Cardiac septum (tissue), 1 donor: ENCODE measurements at regions not wholly inside any gene's neighbourhood (a gene's known extent, or its start where the extent isn't known, plus 50 kb on each side); places are given as distances from the start of the nearest gene placed in this dataset.
"Not testable (repeated sequence)": the region's sequence is repeated elsewhere in the genome, so short reads cannot be mapped to it uniquely, and the experiment has no call there.

ENCODE experiments used
- DNase-seq: peaks from one replicate; pipeline ENCODE4 v3.0.0-alpha.2; 2020; ENCODE audit warnings: low spot score
- intact Hi-C: fragments of 100-400 bp; cut with DNase I; formaldehyde crosslinking; loops from one replicate; pipeline ENCODE4 v1.14.0; 2022
- donor health status: DM: no; HTN: no; CAD: no.

GRCh38 chr2:228615496-228615895 is 434.0 kb upstream of the SPHKAP start:
- DNase-seq = no peak
- intact Hi-C loops = no loop called here

GRCh38 chr2:228614741-228615140 is 433.3 kb upstream of the SPHKAP start:
- DNase-seq = no peak
- intact Hi-C loops = no loop called here

DNA sequence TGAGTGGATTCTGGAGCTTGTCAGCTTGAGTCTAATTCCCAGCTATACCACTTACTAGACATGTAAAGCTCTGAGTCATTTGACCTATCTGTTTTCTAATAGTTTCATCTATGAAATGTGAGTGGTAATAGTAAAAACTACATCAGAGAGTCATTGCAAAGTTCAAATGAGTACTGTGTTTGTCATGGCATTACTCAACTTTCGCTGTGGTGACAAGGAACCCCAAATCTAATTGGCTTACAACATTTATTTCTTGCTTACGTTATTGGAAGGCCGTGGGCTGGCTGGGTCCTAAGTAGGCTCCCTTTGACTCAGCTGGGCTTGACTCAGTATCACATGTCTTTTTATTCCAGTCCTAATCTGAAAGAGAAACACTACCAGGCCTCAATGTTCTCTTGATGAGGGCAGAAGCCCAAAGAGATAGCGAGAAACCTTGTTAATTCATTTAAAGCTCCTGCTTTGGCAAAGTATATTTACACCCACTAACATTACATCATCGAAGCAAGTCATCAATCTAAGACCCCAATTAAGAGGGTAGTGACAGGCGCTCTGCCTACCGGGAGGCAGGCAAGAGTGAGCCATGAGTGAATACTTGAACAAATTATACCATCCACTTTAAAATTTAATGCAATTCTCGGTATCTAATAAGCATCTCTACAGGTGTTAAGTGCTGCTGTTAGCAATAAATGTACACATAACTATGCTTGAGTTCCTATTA is 431.8 kb upstream of the SPHKAP start:
- DNase-seq = no peak
- intact Hi-C loops = no loop called here

DNA sequence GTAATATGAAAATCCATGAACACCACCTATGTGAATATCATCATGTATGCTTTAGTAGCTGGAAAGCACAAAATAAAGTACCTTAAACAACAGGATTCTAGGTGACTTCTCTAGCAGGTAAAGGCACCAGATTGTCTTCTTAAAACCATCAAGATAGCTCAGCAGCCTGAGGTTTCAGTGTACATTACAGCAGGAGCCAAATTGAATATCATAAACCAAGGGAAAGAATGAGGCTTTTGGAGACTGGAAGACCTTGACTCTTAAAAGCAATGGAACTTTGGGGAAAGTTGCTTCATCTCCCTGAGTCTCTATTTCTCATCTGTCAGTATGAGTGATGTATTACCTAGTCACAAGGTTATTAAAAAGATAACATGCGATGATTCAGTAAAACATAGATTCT is 429.7 kb upstream of the SPHKAP start:
- intact Hi-C loops = no loop called here
- DNase-seq = no peak

- intact Hi-C loops = no loop called here
- DNase-seq = no peak
Measured at GRCh38 chr2:228602288-228602687, 420.8 kb upstream of the SPHKAP start.

DNA sequence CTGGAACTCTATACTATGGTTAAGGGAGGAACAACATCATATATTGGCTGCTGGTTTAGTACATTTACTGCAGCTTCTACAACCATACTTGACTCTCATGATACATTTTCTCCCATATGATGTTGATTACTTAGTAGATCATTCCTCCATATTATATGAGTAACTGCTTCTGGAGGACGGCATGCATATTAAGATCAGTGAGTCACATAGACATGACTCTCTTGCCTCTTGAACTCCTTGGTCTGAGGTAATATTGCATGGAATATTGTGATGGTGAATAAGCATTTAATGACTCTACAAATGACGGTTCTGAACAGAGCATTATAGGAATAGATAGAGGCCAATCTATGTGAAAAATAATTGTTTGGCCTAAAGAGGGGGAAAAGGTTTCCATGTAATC is 418.8 kb upstream of the SPHKAP start:
- no peak for DNase-seq
- intact Hi-C loops = no loop called here

GRCh38 chr2:228599781-228600180 is 418.3 kb upstream of the SPHKAP start:
- intact Hi-C loops = no loop called here
- DNase-seq = no peak

- intact Hi-C loops = no loop called here
- DNase-seq = no peak
Measured at GRCh38 chr2:228599297-228599696, 417.8 kb upstream of the SPHKAP start.

GRCh38 chr2:228597032-228597431 is 415.5 kb upstream of the SPHKAP start:
- intact Hi-C loops = no loop called here
- DNase-seq = no peak

DNA sequence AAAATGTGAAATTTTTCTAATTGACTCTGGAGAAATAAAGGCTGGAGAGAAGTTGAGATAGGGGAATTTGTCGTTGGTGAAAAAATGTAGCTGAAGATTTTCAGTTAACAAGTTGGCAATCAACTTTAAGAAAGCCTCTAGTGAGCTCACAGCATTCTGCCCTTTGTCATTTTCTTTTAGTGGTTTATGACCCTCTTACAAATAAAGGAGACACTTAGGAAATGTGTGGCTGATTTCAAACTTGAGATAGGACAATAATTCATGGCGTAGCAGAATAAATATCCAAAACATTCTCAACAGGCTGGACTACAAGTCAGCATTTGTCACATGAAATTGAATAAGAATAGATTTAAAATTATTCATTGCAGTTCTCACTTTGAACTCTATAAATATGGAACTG is 412.5 kb upstream of the SPHKAP start:
- DNase-seq = no peak
- intact Hi-C loops = no loop called here

GRCh38 chr2:228592925-228593324 is 411.4 kb upstream of the SPHKAP start:
- intact Hi-C loops = no loop called here
- DNase-seq = no peak

DNA sequence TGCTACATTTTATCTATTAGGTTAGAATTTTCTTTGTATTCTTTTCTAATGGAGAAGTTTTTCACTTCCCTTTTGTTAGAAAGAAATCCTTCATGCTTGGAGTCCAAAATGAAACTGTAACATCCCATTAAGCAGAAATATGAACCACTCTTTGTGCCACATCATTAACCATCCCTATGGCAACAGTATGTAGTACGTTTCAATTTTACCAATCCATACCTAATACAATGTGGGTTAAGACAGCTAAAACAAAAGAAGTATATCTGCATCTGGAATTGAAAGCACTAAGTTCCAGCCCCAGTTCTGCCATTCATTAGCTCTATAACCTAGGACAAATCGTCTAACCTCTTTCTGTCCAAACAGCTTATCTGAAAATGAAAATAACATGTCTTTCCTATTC is 409.2 kb upstream of the SPHKAP start:
- intact Hi-C loops = no loop called here
- no peak for DNase-seq

DNA sequence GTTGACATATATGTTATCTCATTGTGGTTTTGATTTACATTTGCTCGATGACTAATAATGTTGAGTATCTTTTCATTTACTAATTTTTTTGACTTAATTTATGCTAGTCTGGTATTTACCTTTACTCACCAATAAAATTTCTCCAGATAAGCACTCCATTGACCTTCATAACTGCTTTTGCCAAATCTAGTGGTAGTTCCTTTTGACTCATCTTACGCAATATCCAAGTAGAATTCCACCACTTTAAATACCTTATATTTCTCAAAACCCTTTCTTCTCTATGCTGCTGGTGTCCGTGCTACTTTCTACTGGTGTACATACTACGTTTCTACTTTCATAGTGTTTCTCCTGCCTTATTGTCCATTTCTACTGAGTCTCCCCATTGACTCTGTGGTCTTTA is 407.6 kb upstream of the SPHKAP start:
- no peak for DNase-seq
- intact Hi-C loops = no loop called here

- no peak for DNase-seq
- intact Hi-C loops = no loop called here
Measured at GRCh38 chr2:228581731-228582130, 400.2 kb upstream of the SPHKAP start.

GRCh38 chr2:228575897-228576296 is 394.4 kb upstream of the SPHKAP start:
- intact Hi-C loops = no loop called here
- no peak for DNase-seq

GRCh38 chr2:228568275-228568674 is 386.8 kb upstream of the SPHKAP start:
- intact Hi-C loops, DNase-seq: not testable (repeated sequence)

- DNase-seq = no peak
- intact Hi-C loops = no loop called here
Measured at GRCh38 chr2:228561816-228562215, 380.3 kb upstream of the SPHKAP start.

DNA sequence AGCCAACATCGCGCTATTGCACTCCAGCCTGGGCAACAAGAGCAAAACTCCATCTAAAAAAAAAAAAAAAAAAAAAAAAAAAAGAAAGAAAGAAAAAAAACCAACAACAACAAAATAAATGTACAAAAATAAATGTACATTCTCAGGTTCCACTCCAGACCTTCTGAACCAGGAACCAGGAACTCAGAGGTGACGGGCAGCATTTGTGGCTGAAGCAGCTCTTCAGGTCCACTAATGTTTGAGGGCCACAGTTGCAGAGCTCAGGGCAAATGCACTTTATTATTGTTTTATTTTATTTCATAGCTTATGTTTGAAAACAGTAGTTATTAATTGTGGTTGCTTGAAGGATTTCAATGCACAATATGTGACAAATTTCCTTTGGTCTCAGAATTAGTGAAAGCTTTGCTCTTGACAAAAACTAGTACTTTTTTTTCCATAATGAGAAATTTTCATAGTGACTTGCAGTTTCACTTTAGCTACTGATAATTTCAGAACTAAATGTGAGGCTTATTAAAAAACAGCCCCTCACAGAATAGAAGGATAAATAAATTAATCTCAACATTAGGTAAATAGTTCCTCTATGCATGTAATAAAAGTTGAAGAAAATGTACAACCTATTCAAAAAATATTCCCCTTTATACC is 378.4 kb upstream of the SPHKAP start:
- intact Hi-C loops = no loop called here

GRCh38 chr2:228556717-228557116 is 375.2 kb upstream of the SPHKAP start:
- DNase-seq = no peak
- intact Hi-C loops = no loop called here

More for the DNA sequence above, 378.4 kb upstream of the SPHKAP start:
- no peak for DNase-seq

GRCh38 chr2:228549441-228550007 is 368.0 kb upstream of the SPHKAP start:
- no peak for DNase-seq
- intact Hi-C loops = no loop called here

- intact Hi-C loops = no loop called here
- DNase-seq = no peak
Measured at GRCh38 chr2:228548230-228548629, 366.7 kb upstream of the SPHKAP start.
